GM12872 (cell line): ENCODE measurements at regions not wholly inside any gene's neighbourhood (a gene's known extent, or its start where the extent isn't known, plus 50 kb on each side); places are given as distances from the start of the nearest gene placed in this dataset.

Source experiments
- TF ChIP-seq, protein P1 (sequence below): IDR thresholded peaks from 3 replicates; pipeline ENCODE4 v1.5.1; 2011; ENCODE audit warnings: low read depth, mild to moderate bottlenecking, low read length, moderate library complexity; ENCODE audit not compliant: insufficient read depth

- TF ChIP-seq, protein P1, sequence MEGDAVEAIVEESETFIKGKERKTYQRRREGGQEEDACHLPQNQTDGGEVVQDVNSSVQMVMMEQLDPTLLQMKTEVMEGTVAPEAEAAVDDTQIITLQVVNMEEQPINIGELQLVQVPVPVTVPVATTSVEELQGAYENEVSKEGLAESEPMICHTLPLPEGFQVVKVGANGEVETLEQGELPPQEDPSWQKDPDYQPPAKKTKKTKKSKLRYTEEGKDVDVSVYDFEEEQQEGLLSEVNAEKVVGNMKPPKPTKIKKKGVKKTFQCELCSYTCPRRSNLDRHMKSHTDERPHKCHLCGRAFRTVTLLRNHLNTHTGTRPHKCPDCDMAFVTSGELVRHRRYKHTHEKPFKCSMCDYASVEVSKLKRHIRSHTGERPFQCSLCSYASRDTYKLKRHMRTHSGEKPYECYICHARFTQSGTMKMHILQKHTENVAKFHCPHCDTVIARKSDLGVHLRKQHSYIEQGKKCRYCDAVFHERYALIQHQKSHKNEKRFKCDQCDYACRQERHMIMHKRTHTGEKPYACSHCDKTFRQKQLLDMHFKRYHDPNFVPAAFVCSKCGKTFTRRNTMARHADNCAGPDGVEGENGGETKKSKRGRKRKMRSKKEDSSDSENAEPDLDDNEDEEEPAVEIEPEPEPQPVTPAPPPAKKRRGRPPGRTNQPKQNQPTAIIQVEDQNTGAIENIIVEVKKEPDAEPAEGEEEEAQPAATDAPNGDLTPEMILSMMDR, result no peak
Measured at GRCh38 chr6:25169553-25169952, 109.6 kb upstream of the CARMIL1 start.

GRCh38 chr6:25169961-25170360 is 109.2 kb upstream of the CARMIL1 start:
- TF ChIP-seq, protein P1, result no peak

GRCh38 chr6:25170640-25171039 is 108.5 kb upstream of the CARMIL1 start:
- TF ChIP-seq, protein P1, result no peak

DNA sequence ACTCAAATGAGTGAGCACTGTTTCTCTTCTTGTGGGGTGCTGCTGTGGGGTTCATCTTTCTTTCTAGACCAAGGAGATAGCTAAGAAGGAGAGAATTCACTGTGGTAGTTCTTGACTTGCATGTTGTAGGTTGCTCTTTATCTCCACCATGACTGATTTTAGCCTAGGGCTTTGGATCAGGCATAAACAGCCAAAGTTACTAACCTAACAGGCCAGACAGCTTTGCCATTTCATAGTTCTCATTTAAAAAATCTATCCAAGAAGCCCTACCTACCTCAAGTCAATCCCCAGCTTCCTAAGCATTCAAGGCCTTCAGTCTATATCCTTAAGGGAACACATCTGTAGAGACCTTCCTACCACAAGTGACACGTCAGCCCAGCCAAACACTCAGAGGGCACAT is 107.9 kb upstream of the CARMIL1 start:
- TF ChIP-seq, protein P1, result no peak

DNA sequence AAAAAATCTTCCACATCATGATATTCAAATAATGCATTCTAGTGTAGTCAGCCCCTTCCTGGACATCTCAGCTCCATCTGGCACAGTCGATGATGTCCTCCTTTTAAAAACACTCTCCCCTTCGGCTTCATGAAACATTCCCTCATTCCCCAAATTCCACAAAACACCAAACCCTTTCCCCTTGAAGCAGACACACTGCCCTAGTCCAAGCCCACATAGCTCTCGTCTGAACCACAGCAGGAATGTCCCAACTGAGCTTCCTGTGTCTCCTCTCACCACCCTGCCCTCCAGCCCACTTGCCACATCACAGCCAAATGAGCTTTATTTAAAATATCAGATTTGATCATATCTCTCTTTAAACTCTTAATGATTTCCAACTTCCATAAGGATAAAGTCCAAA is 106.4 kb upstream of the CARMIL1 start:
- TF ChIP-seq, protein P1, result no peak

DNA sequence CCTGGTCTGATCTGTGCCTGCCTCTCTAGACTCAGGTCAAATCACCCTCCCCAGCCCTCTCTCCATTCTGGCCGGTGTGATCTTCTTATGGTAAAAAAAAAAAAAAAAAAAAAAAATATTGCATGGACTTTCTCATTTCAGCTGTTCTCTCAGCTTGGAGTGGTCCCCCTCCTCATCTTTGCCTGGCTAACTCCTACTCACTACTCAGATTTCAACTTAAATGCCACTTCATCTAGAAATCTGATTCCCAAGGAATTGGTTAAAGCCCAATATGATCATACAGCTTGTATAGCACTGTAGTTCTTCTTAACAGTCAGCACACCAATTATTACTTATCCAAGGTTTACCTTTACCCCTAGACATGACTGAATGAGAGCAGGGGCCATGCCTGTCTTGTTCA is 105.9 kb upstream of the CARMIL1 start:
- TF ChIP-seq, protein P1, result no peak

- TF ChIP-seq, protein P1, result no peak
Measured at GRCh38 chr6:25173951-25174474, 105.2 kb upstream of the CARMIL1 start.
